GM12878 (cell line): ENCODE measurements at regions not wholly inside any gene's neighbourhood (a gene's known extent, or its start where the extent isn't known, plus 50 kb on each side); places are given as distances from the start of the nearest gene placed in this dataset.

ENCODE experiments used
- ATAC-seq: fragments of 200-7000 bp; cut with Tn5 transposase; 3 replicates; pipeline ENCODE4 v1.9.1; 2020; ENCODE audit warnings: mild to moderate bottlenecking, moderate library complexity
- BruUV-seq: library from RNA; stranded (reverse); fragments of 400-500 nt; replicated peaks from 2 replicates; lab custom pipeline; 2021; lab: Mats Ljungman, UMichigan
- CTCF ChIA-PET: fragments of 300-600 bp; sonication (Branson Sonifier 250); formaldehyde crosslinking; extraction: SDS; loops from one replicate; lab custom pipeline; 2021; ENCODE audit warnings: inconsistent platforms; lab: Yijun Ruan, JAX
- POLR2A ChIA-PET: fragments of 350-600 bp; formaldehyde crosslinking; extraction: SDS; loops from one replicate; lab custom pipeline; 2021; ENCODE audit warnings: inconsistent platforms; lab: Charles Lee
- RAD21 ChIA-PET: fragments of 300-600 bp; sonication (Branson Sonifier 250); formaldehyde crosslinking; loops from one replicate; lab custom pipeline; 2023; ENCODE audit warnings: antibody characterized with exemption; ENCODE audit not compliant: unreplicated experiment; lab: Charles Lee
- SMC1A ChIA-PET: fragments of 300-600 bp; sonication (Branson Sonifier 250); formaldehyde crosslinking; loops from one replicate; lab custom pipeline; 2023; ENCODE audit not compliant: unreplicated experiment, uncharacterized antibody; lab: Charles Lee
- DNase-seq: peaks from one replicate; pipeline ENCODE4 v3.0.0-alpha.2; 2011; ENCODE audit warnings: low read depth, low spot score
- FAIRE-seq: peaks from 3 replicates; lab custom pipeline; 2011; peaks lifted over from hg19 to GRCh38; lab: Jason Lieb, UNC
- H2AFZ ChIP-seq: 2 replicates; pipeline ENCODE4 v1.6.0; 2011; ENCODE audit warnings: low read depth, low read length, control low read depth; ENCODE audit not compliant: control insufficient read depth
- H3K27ac ChIP-seq: 2 replicates; pipeline ENCODE4 v1.5.1; 2011; ENCODE audit warnings: control low read depth; ENCODE audit not compliant: control insufficient read depth, insufficient read depth
- H3K27me3 ChIP-seq, 2 experiments: replicated peaks in 1 of 2; 2 replicates each; pipeline versions ENCODE4 v1.6.0 to v1.6.1; 2011; ENCODE audit warnings: low read length in 1 of 2; ENCODE audit not compliant: control insufficient read depth in 2 of 2, insufficient read depth in 2 of 2
- H3K36me3 ChIP-seq, 2 experiments: 2 replicates each; pipeline ENCODE4 v1.5.1; 2011; ENCODE audit warnings: low read length in 1 of 2; ENCODE audit not compliant: control insufficient read depth in 2 of 2, insufficient read depth in 2 of 2
- H3K4me1 ChIP-seq: 2 replicates; pipeline ENCODE4 v1.6.1; 2011; ENCODE audit warnings: mild to moderate bottlenecking, low read length, moderate library complexity, mixed read lengths; ENCODE audit not compliant: control insufficient read depth, insufficient read depth
- H3K4me2 ChIP-seq: 2 replicates; pipeline ENCODE4 v1.6.0; 2011; ENCODE audit warnings: control low read depth; ENCODE audit not compliant: control insufficient read depth, insufficient read depth
- H3K4me3 ChIP-seq: fragments of 200-600 bp; sonication (generic); 2 replicates; pipeline ENCODE4 v1.5.1; 2016
- H3K79me2 ChIP-seq: 2 replicates; pipeline ENCODE4 v1.6.0; 2011; ENCODE audit warnings: low read length; ENCODE audit not compliant: control insufficient read depth, insufficient read depth
- H3K9ac ChIP-seq: 2 replicates; pipeline ENCODE4 v1.8.0; 2011; ENCODE audit warnings: low read length, control low read depth, mixed read lengths; ENCODE audit not compliant: control insufficient read depth, insufficient read depth
- H3K9me3 ChIP-seq: replicated peaks from 3 replicates; pipeline ENCODE4 v1.5.1; 2011; ENCODE audit warnings: mild to moderate bottlenecking, low read length; ENCODE audit not compliant: control insufficient read depth, insufficient read depth
- H4K20me1 ChIP-seq: 2 replicates; pipeline ENCODE4 v1.6.0; 2011; ENCODE audit not compliant: control insufficient read depth, insufficient read depth
- BCL11A ChIP-seq: IDR thresholded peaks from 2 replicates; pipeline ENCODE4 v1.6.1; 2011; ENCODE audit warnings: low read depth, low read length
- CBFB ChIP-seq: IDR thresholded peaks from 2 replicates; pipeline ENCODE4 v1.6.1; 2016; ENCODE audit warnings: antibody characterized with exemption, low read depth
- CREM ChIP-seq: IDR thresholded peaks from 2 replicates; pipeline ENCODE4 v1.6.1; 2014; ENCODE audit warnings: antibody characterized with exemption, low read depth
- CUX1 ChIP-seq: IDR thresholded peaks from 2 replicates; pipeline ENCODE4 v1.6.1; 2012; ENCODE audit warnings: improper control_type of control experiment, low read depth, low read length; ENCODE audit not compliant: insufficient replicate concordance
- DPF2 ChIP-seq: fragments of 450-650 bp; IDR thresholded peaks from 2 replicates; pipeline ENCODE4 v1.6.1; 2017; ENCODE audit warnings: mild to moderate bottlenecking
- E2F4 ChIP-seq: IDR thresholded peaks from 2 replicates; pipeline ENCODE4 v1.6.1; 2012; ENCODE audit warnings: low read depth, low read length, improper control_type of control experiment
- EED ChIP-seq: sonication (generic); IDR thresholded peaks from 2 replicates; pipeline ENCODE4 v1.6.1; 2016; ENCODE audit warnings: antibody characterized with exemption, low read depth
- FOXM1 ChIP-seq: IDR thresholded peaks from 2 replicates; pipeline ENCODE4 v1.6.1; 2012; ENCODE audit warnings: low read depth, mild to moderate bottlenecking, inconsistent platforms, low read length, moderate library complexity
- GABPA ChIP-seq: IDR thresholded peaks from 2 replicates; pipeline ENCODE4 v1.6.1; 2014; ENCODE audit warnings: antibody characterized with exemption, low read depth, mild to moderate bottlenecking, inconsistent platforms
- JUNB ChIP-seq: IDR thresholded peaks from 2 replicates; pipeline ENCODE4 v1.6.1; 2016; ENCODE audit warnings: antibody characterized with exemption, mild to moderate bottlenecking
- MTA3 ChIP-seq: IDR thresholded peaks from 2 replicates; pipeline ENCODE4 v1.6.1; 2012; ENCODE audit warnings: low read length, inconsistent platforms, borderline replicate concordance
- POLR2AphosphoS2 ChIP-seq: IDR thresholded peaks from 2 replicates; pipeline ENCODE4 v1.6.1; 2011; ENCODE audit warnings: low read depth, mild to moderate bottlenecking, low read length, improper control_type of control experiment, moderate library complexity
- RELA ChIP-seq: fragments of 450-650 bp; IDR thresholded peaks from 2 replicates; pipeline ENCODE4 v1.8.0; 2014; ENCODE audit warnings: borderline replicate concordance; ENCODE audit not compliant: partially characterized antibody
- SKIL ChIP-seq: fragments of 450-650 bp; IDR thresholded peaks from 2 replicates; pipeline ENCODE4 v1.6.1; 2017; ENCODE audit warnings: mild to moderate bottlenecking, low read depth, inconsistent platforms; ENCODE audit not compliant: poor library complexity, severe bottlenecking
- TAF1 ChIP-seq: IDR thresholded peaks from 2 replicates; pipeline ENCODE4 v1.6.1; 2011; ENCODE audit warnings: mild to moderate bottlenecking, low read depth, low read length, borderline replicate concordance
- TBL1XR1 ChIP-seq: IDR thresholded peaks from 2 replicates; pipeline ENCODE4 v1.6.1; 2012; ENCODE audit warnings: low read depth, low read length, improper control_type of control experiment
- TCF12 ChIP-seq: IDR thresholded peaks from 2 replicates; pipeline ENCODE4 v1.6.1; 2011; ENCODE audit warnings: low read depth, mild to moderate bottlenecking, low read length
- USF2 ChIP-seq: IDR thresholded peaks from 2 replicates; pipeline ENCODE4 v1.6.1; 2011; ENCODE audit warnings: low read depth, low read length, improper control_type of control experiment, borderline replicate concordance
- WGBS: methylation state at CpG from one replicate; pipeline ENCODE4 v1.1.6; 2016; ENCODE audit warnings: low lambda C conversion rate; ENCODE audit not compliant: insufficient replicate concordance, insufficient coverage; ENCODE audit errors: missing lambda C conversion rate; 5-methylcytosine and 5-hydroxymethylcytosine counted together
- in situ Hi-C: fragments of 300-500 bp; cut with MboI; formaldehyde crosslinking; loops from 9 replicates; pipeline ENCODE4 v1.14.3; 2018; ENCODE audit warnings: mixed read lengths
- intact Hi-C: fragments of 100-400 bp; cut with micrococcal nuclease; formaldehyde crosslinking; loops from one replicate; pipeline ENCODE4 v1.14.2; 2022; ENCODE audit not compliant: unreplicated experiment

GRCh38 chr6:22151892-22152291 lies 144.9 kb downstream of the PRL start:
- WGBS: 41% methylated on average over 1 of the region's 1 CpG
- H3K27ac ChIP-seq: no peak overlapping the region
- no peak for FAIRE-seq
- H3K9ac ChIP-seq: no peak overlapping the region
- in situ Hi-C loops: no loop called here
- no peaks in the 10 kb centered on the region for H3K79me2 ChIP-seq
- H3K27me3 ChIP-seq: no peaks in the 10 kb centered on the region
- BruUV-seq: no TSS peak
- RAD21 ChIA-PET: no interaction called here
- H2AFZ ChIP-seq: no peak overlapping the region
- no peak for TF ChIP-seq DPF2
- no peak for TF ChIP-seq SKIL
- TF ChIP-seq MTA3: no peak
- TF ChIP-seq BCL11A: no peak
- no peak for TF ChIP-seq E2F4
- TF ChIP-seq POLR2AphosphoS2: no peak
- no peak for TF ChIP-seq TAF1
- no peak for TF ChIP-seq USF2
- no peak for TF ChIP-seq TBL1XR1
- TF ChIP-seq FOXM1: no peak
- TF ChIP-seq GABPA: no peak
- TF ChIP-seq RELA: no peak
- no peak for TF ChIP-seq CBFB
- TF ChIP-seq CUX1: no peak
- no peak for TF ChIP-seq EED
- TF ChIP-seq TCF12: no peak
- no peak for TF ChIP-seq CREM
- no peak for TF ChIP-seq JUNB
- TF ChIP-seq, all 136 proteins: peak for 0
- intact Hi-C loops: no loop called here
- ChIA-PET SMC1A (no interaction called here), CTCF (no interaction called here), POLR2A (no interaction called here)
- H3K36me3 ChIP-seq: no peaks in the 10 kb centered on the region
- H4K20me1 ChIP-seq: no peaks in the 10 kb centered on the region
- ATAC-seq: no peak
- H3K9me3 ChIP-seq: no peaks in the 10 kb centered on the region; the same call in 2 of the 3 replicates
- no peak overlapping the region for H3K4me3 ChIP-seq
- H3K4me2 ChIP-seq: no peak overlapping the region
- DNase-seq: no peak
- no peaks in the 10 kb centered on the region; the same call in 1 of the 2 replicates for H3K4me1 ChIP-seq
